ENCODE measurements at regions not wholly inside any gene's neighbourhood (a gene's known extent, or its start where the extent isn't known, plus 50 kb on each side); places are given as distances from the start of the nearest gene placed in this dataset.

DNA sequence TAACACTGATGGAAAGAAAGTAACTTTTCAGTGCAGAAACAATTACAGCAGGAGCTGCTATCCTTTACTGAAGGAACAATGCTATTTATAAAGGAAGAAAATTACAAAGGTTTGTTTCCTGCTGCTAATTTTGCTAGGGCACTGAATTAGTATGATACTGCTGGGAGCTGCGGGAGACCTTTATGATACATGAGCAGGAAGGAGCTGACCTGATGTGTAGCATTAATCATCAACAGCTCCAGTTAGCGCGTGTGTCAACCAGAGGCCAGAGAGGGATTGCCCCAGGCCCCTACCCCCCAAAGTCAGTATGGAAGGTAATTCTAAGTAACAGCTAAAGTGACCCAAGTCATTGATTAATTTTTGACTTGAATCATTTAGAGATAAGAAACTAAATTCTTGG lies 728.9 kb downstream of the PCDH18 start:
- DNase-seq, result no peak
- intact Hi-C loops (cut with DNase I), result no loop called here
- H3K4me1 ChIP-seq, result no peaks in the 10 kb centered on the region
- H3K4me3 ChIP-seq (replicated peaks in 1 of 3), result no peak overlapping the region
- WGBS, 2 donors, result 59 to 67% methylated on average over 3 of the region's 3 CpGs
- no peaks in the 10 kb centered on the region for H3K27me3 ChIP-seq
- no peaks in the 10 kb centered on the region for H3K36me3 ChIP-seq
- no peak for TF ChIP-seq CTCF (IDR thresholded peaks at IDR 0.05)
- TF ChIP-seq POLR2A (IDR thresholded peaks at IDR 0.05), result no peak
- no peaks in the 10 kb centered on the region for H3K9me3 ChIP-seq
- H3K27ac ChIP-seq, result no peak overlapping the region

- intact Hi-C loops (cut with DNase I), result no loop called here
- Histone ChIP-seq H3K9me3 (no peaks in the 10 kb centered on the region), H3K27ac (no peak overlapping the region), H3K27me3 (no peaks in the 10 kb centered on the region), H3K4me1 (no peaks in the 10 kb centered on the region), H3K36me3 (no peaks in the 10 kb centered on the region), H3K4me3 (replicated peaks in 1 of 3) (no peak overlapping the region)
- 78 to 85% methylated on average over 3 of the region's 3 CpGs for WGBS, 2 donors
- no peak for DNase-seq
- TF ChIP-seq POLR2A (IDR thresholded peaks at IDR 0.05), result no peak
- TF ChIP-seq CTCF (IDR thresholded peaks at IDR 0.05), result no peak
These were observed 732.0 kb downstream of the PCDH18 start for GRCh38 chr4:136800248-136800647.

GRCh38 chr4:136796953-136797352 lies 735.3 kb downstream of the PCDH18 start:
- H3K4me3 ChIP-seq (replicated peaks in 1 of 3), result no peak overlapping the region
- no peak overlapping the region for H3K27ac ChIP-seq
- intact Hi-C loops (cut with DNase I), result no loop called here
- H3K27me3 ChIP-seq, result no peaks in the 10 kb centered on the region
- no peaks in the 10 kb centered on the region for H3K4me1 ChIP-seq
- H3K9me3 ChIP-seq, result no peaks in the 10 kb centered on the region
- TF ChIP-seq CTCF (IDR thresholded peaks at IDR 0.05) (no peak), POLR2A (IDR thresholded peaks at IDR 0.05) (no peak)
- 58 to 79% methylated on average over 3 of the region's 3 CpGs for WGBS, 2 donors
- no peaks in the 10 kb centered on the region for H3K36me3 ChIP-seq
- DNase-seq, result no peak

DNA sequence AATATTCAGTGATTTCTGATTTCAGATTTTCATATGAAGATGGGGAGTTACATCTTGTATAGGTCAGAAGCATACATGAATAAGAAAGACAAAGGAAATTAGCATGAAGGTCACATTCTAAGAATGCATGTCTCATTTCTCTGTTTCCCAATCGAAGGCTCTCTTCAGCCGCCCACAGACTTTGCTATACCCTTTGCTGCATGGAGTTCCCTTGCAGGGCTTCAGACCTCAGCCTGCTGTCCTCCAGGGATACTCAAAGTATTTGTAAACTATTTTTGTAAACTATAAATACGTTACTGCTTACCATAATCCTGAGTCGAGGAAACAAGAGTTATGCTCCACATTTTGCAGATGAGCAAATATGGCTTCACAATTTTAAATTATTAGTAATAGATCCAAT lies 738.4 kb downstream of the PCDH18 start:
- H3K36me3 ChIP-seq, result no peaks in the 10 kb centered on the region
- no peak for TF ChIP-seq CTCF (IDR thresholded peaks at IDR 0.05)
- no peak for TF ChIP-seq POLR2A (IDR thresholded peaks at IDR 0.05)
- WGBS, 2 donors, result 82 to 86% methylated on average over 4 of the region's 4 CpGs
- intact Hi-C loops (cut with DNase I), result no loop called here
- no peaks in the 10 kb centered on the region for H3K4me1 ChIP-seq
- no peaks in the 10 kb centered on the region for H3K9me3 ChIP-seq
- no peak for DNase-seq
- H3K4me3 ChIP-seq (replicated peaks in 1 of 3), result no peak overlapping the region
- no peak overlapping the region for H3K27ac ChIP-seq
- H3K27me3 ChIP-seq, result no peaks in the 10 kb centered on the region

- 32 to 38% methylated on average over 1 of the region's 1 CpG for WGBS, 2 donors
- no peak for DNase-seq
These were observed 748.0 kb downstream of the PCDH18 start for GRCh38 chr4:136784326-136784725.

More at GRCh38 chr4:136784326-136784725, 748.0 kb downstream of the PCDH18 start:
- no peak overlapping the region for H3K27ac ChIP-seq
- H3K9me3 ChIP-seq, result no peaks in the 10 kb centered on the region
- no peaks in the 10 kb centered on the region for H3K4me1 ChIP-seq
- intact Hi-C loops (cut with DNase I), result no loop called here
- no peaks in the 10 kb centered on the region for H3K36me3 ChIP-seq
- no peak overlapping the region for H3K4me3 ChIP-seq (replicated peaks in 1 of 3)
- H3K27me3 ChIP-seq, result no peaks in the 10 kb centered on the region
- TF ChIP-seq CTCF (IDR thresholded peaks at IDR 0.05) (no peak), POLR2A (IDR thresholded peaks at IDR 0.05) (no peak)
